Midbrain (tissue), 1 donor: ENCODE measurements at regions not wholly inside any gene's neighbourhood (a gene's known extent, or its start where the extent isn't known, plus 50 kb on each side); places are given as distances from the start of the nearest gene placed in this dataset.

Experiments
- DNase-seq: peaks from one replicate; lab custom pipeline; 2025; lab: John Stamatoyannopoulos, UW

DNA sequence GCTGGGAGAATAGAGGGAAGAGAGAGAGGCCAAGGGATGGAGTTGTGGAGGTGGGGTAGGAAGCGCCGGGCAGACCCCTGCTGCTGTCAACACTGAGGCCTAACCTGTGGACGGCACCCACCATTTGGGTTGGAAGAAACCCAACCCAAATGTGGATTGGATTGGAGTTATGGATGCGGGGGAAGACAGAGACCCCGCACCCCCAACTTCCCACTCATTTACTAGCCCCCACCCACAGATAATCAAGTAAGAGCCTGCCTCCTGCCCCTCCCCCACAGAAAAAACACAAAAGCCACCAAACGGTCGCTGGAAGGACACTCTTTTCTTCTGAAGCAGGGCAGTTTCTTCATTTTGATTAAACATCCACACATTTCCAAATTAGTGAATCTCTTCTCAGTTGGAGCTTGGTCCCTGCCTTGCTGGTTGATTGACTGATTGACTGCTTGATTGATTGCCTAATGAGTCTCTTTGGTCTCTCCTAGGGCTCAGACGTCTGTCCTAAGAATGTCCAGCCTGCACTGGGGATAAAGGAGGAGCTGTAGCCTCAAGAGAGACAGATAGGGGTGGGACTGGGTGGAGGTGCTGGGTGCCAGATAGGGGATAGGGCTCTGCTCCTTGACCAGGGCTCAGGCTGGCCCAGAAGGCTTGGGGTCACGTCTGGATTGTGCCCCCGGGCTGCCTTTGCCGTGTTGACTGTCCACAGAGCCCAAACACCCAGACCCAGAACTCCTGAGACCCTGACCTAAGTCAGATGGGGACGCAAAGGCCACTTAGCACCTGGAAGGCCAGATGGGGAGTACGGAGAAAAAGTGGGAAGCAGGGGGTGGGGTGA is 74.9 kb upstream of the FOXP4 start:
- no peak for DNase-seq

- DNase-seq = no peak
These were observed 71.8 kb upstream of the FOXP4 start for GRCh38 chr6:41474213-41474933.

GRCh38 chr6:41475164-41475563 is 71.0 kb upstream of the FOXP4 start:
- DNase-seq = no peak

DNA sequence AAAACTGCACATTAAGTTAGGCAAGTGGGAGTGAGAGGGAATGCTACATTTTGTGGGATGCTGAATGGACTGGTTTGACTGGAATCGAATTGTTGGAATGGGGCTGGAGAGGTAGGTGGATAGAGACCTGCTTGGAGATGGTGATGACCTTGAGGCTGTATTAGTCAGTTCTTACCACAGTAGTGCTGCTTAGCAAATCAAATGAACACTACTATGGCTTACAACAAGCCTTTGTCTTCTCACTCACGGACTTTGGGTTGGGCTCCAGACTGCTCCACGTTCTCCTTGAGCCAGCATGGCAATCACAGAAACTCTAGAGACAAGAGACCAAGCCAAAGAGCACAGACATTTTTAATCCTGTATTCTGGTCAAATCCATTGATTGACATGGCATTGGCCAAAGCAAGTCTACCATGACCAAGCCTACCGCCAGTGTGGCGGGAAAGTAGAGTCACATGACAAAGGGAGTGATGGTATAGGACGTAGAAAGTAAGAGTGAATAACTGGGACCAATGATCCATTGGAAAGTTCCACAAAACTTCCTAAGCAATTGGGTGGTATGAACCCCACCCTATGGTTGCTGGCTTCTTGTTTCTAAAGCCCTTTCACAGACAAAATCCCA is 70.3 kb upstream of the FOXP4 start:
- DNase-seq = no peak

DNA sequence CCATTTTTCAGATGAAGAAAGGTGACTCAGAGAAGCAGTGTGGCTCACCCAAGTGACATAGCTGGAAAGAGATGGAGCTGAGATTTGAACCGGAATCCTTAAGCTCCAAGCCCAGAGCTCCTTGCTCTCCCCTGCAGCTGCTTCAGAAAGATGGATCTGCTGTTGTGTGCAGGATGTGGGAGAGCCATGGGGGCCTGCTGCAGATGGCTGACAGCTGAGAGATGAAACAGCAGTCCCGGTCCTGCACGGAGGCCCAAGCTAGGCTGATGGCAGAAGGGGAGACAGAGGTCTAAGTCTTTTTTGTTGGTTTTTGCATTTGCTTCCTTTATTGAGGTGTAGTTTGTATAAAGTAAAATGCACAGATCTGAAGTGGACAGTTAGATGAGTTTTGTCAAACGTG is 69.8 kb upstream of the FOXP4 start:
- no peak for DNase-seq

GRCh38 chr6:41477572-41477971 is 68.6 kb upstream of the FOXP4 start:
- no peak for DNase-seq

GRCh38 chr6:41483943-41484342 is 62.2 kb upstream of the FOXP4 start:
- DNase-seq = no peak

DNA sequence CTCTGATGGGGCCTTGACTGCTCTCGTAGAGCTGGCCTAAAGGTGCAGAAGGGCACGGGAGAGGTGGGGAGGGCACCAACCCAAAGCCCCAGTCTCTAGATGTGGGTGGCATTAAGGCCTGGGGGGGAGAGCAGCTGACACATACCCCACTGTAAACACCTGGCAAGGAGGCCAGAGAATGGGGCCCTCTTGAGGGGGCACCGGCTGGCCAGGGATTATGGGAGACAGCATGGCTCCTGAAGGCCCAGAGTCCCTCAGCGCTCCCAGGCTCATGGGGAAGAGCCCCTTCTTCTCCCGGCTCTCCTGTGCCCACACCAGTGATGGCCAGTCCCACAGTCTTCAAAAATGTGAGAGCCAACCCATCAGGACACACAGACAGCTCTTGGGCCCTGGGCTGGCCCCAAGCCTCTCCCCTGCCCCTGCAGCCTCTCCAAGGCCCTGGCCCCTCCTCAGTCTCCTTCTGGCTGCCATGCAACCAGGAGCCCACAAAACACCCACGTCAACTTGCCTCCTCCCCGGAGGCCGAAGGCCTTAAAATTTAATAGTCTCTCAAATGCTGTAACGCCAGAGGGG is 58.2 kb upstream of the FOXP4 start:
- DNase-seq = no peak

DNA sequence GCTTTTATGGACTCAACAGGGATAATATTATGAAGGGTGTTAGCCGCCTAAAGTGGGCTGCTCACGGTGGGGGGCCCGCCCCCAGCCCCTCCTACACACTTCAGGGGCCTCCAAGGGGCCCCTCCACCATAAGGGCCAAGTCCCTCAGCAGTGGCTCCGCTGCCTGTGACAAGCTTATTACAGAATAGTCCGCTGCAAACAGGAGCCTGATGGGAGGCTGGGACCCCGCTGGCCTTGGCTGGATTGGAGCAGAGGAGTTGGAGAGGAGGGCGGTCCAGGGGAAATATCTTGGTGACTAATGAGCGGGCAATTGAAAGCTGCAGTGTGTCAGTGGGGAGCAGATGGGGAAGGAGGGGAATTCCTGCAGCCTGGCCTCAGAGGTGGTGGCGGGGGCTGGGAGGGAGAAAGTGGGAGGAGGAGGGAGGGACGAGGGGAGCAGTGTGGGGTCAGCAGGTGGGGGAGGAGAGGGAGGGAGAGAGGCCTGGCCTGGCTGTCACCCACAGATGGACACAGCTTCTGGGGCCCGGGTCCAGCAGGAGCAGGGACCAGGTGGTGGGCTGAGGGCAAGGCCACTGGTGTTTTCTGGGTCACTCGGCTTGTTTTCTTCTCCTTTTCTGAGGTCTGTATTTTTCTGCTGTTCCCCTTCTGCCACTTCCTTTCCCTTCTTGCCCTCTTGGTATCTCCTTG is 57.6 kb upstream of the FOXP4 start:
- DNase-seq = no peak

- no peak for DNase-seq
These were observed 56.9 kb upstream of the FOXP4 start for GRCh38 chr6:41489120-41489851.

GRCh38 chr6:41492261-41492891 is 53.8 kb upstream of the FOXP4 start:
- DNase-seq = no peak

GRCh38 chr6:41494212-41495110 is 51.7 kb upstream of the FOXP4 start:
- DNase-seq = no peak
